H7 (cell line): ENCODE measurements at regions not wholly inside any gene's neighbourhood (a gene's known extent, or its start where the extent isn't known, plus 50 kb on each side); places are given as distances from the start of the nearest gene placed in this dataset.

Experiments used
- DNase-seq: peaks from one replicate; pipeline ENCODE4 v3.0.0; 2012
- H3K27me3 ChIP-seq: 2 replicates; pipeline ENCODE4 v1.6.0; 2011; ENCODE audit warnings: mild to moderate bottlenecking, low read length; ENCODE audit not compliant: control insufficient read depth, insufficient read depth
- H3K36me3 ChIP-seq: replicated peaks from 2 replicates; pipeline ENCODE4 v1.5.1; 2011; ENCODE audit warnings: low read length; ENCODE audit not compliant: control insufficient read depth, insufficient read depth
- H3K4me3 ChIP-seq: 2 replicates; pipeline ENCODE4 v1.5.1; 2011; ENCODE audit warnings: low read depth, mild to moderate bottlenecking, control low read depth, low read length, moderate library complexity; ENCODE audit not compliant: insufficient read depth

DNA sequence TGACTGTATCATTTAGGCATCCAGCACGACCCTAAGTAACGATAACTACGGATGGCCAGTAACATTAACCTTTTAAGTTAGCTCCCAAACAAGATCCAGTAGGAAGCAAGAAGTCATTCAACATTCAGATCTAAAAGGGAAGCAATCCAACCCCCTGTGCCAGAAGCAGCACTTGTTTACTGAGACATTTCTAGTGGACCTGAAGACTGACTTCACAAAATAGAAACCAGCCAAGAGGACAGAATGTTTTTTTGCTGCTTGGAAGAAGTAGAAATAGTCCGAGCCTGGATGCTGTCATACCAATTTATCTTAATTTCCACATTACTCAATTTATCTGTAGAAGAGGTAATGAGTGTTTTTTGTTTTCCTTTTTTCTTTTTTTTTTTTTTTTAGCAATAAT, 88.0 kb upstream of the CTTNBP2 start:
- no peak for DNase-seq
- Histone ChIP-seq H3K36me3 (no peaks in the 10 kb centered on the region), H3K27me3 (no peaks in the 10 kb centered on the region), H3K4me3 (no peak overlapping the region)

DNA sequence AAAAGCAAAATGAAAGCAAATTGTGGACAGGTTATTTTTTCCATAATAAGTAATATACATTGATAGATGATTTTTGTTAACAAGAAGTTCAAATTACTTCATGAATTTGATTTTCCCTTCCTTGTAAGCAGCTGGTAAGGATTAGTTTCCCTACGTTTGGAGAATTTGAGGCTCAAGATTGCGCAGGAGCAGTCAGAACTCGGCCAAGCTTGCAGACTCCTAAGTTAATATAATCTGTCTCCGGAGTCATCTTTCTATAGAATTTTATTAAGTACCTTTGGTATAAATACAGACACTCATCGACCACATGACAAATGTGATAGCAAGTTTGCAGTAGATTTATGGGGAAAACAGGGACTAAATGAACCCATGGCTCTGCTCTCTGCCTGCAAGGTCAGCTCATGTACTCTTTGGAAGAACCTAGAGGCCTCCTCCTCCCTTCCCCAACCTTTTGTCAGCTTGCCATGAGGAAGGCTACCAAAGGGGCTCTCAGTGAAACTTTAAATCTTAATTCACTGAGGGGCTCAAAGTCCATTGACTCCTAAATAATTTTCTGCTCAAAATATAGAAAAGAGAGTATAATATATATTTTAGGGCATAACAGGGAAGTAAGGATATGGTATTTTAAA, 89.2 kb upstream of the CTTNBP2 start:
- Histone ChIP-seq H3K36me3 (no peaks in the 10 kb centered on the region), H3K27me3 (no peaks in the 10 kb centered on the region), H3K4me3 (no peak overlapping the region)
- DNase-seq: peak; percentile 10

DNA sequence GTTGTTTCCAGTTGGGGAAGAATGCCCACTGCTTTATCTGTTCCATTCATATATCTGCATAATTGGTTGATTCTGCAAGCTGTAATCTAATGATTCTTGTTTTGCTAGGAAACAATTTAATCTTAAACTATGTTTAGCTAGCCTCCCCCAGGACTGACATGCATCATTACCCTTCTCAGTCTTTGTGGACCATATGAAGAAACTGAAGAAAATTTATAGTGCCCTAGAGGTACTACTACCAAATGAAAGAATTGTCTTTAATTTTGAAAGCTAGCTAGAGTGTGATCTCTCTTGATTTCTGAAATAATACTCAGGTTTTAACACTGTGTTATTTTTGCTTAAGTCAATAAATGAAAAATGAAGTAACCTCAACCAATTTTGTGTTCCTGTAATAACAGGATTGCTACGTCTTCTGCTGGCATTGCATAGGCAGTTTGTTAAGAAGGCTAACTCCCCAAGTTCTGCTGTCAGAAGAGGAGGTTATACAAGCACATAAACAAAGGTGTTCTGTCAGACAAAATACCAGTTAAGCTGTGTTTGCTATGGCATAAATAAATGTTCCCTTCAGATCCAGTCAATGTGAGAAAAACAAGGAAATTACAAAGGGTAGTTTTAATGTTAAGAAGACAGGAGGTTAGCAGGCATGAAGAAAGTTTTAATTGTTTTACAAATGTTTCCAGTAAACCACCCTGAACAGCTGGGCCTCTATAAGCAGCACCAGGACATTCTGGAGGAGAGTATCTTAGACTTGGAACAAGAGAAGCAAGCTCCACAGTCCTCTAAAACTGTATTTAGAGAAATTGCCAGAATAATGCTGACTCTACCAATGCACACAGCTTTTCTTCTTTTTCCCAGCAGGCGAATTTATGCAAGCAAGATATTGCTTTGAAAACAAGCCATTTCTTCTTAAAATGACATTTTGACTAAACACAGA, 90.3 kb upstream of the CTTNBP2 start:
- Histone ChIP-seq H3K36me3 (no peaks in the 10 kb centered on the region), H3K4me3 (no peak overlapping the region), H3K27me3 (no peaks in the 10 kb centered on the region)
- DNase-seq: peak; percentile 8

DNA sequence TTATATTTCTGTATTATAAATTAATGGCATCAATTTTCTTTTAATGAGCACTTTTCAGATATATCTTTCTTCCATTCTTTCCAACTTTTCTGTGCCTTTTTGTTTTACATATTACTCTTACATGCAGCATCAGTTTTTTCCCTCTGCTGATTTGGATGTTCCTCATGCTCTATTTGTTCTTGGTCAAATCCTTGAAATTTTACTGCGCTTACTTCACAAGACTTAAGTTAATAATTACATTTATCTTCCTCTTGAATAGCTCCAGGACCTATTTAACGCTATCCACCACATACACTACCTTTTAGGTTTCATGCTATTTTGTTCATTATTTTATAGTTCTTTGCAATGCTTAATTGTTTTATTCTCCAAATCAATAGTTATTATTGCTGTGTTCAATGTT, 97.6 kb upstream of the CTTNBP2 start:
- Histone ChIP-seq H3K4me3 (no peak overlapping the region), H3K36me3 (no peaks in the 10 kb centered on the region), H3K27me3 (no peaks in the 10 kb centered on the region)
- no peak for DNase-seq

DNA sequence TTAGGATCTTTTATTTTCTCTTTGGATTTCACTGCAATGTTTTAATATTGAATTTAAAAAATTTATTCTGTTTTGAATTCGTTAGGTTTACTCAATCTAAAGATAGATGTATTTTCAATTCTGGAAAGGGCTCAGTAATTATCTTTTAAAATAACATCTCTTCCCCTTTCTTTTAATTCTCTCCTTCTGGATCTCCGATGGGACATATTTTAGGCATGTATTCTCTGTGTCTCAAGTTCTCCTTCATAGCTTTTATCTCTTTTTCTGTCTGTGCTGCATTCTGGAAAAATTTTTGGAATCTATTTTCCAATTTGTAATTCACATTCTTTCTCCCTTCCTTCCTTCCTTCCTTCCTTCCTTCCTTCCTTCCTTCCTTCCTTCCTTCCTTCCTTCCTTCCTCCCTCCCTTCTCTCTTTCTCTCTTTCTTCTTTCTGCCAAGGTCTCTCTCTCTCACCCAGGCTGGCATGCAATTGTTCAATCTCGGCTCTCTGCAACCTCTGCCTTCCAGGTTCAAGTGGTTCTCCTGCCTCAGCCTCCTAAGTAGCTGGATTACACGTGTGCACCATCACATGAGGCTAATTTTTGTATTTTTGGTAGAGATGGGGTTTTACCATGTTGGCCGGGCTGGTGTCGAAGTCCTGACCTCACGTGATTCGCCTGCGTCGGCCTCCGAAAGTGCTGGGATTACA, 98.5 kb upstream of the CTTNBP2 start:
- Histone ChIP-seq H3K36me3 (no peaks in the 10 kb centered on the region), H3K4me3 (no peak overlapping the region), H3K27me3 (no peaks in the 10 kb centered on the region)

DNA sequence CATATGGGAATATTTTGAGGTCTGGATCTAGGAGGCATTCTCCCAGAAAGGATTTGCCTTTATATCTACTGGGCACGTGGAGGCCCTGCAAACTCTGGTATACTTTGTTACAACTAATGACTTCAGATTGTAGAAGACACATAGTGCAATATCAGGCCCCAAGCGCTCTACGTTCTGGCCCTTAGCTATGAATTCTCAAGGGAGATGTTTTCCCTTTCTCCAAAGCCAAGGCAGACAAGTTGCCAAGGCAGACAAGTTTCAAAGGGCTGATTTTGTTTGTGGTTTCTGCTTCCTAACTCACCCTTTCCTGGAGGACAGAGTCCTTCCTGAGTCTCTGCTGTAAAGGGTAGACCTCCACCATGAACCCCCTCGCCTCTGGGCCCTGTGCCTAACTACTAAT, 99.4 kb upstream of the CTTNBP2 start:
- no peak for DNase-seq
- Histone ChIP-seq H3K4me3 (no peak overlapping the region), H3K27me3 (no peaks in the 10 kb centered on the region), H3K36me3 (no peaks in the 10 kb centered on the region)

More for the DNA sequence above, 98.5 kb upstream of the CTTNBP2 start:
- DNase-seq: no peak

DNA sequence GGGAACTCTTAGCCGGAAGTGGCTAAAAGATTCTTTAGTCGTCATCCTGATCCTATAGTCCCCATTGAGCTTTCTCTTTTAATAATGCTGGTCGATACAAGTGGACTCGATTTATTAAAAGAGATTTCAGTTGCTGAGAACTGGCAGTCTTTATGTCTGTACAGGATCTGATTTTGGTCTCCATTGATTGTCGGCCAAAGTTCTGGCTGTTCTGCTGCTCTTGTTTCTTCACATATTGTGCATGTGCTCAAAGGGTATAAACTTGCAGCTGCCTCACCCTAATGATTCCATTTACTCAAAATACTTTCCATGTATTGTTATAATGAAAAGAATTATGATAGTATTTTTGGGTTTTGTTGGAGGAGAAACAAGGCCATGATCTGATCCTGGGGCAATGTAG, 100.7 kb upstream of the CTTNBP2 start:
- H3K4me3 ChIP-seq: no peak overlapping the region

DNA sequence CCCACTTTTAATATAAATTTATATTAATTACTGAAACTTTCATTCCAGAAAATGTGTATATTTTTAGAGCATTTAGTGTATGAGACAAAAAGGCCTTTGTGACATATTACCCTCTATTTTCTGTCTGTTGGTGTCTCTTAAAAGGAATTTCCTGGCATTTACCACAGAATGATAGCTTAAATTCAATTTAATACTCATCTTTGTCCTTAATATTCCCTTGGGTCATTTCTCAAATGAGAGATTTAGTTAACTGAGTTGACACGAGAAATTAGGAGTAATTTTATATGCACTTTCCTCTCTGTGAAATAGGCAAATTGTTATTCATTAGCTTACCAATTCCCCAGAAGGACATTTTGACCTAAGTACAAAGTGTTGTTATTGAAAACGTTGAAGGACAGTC, 101.7 kb upstream of the CTTNBP2 start:
- Histone ChIP-seq H3K4me3 (no peak overlapping the region), H3K36me3 (no peaks in the 10 kb centered on the region), H3K27me3 (no peaks in the 10 kb centered on the region)
- no peak for DNase-seq

More for the DNA sequence above, 100.7 kb upstream of the CTTNBP2 start:
- no peak for DNase-seq
- Histone ChIP-seq H3K36me3 (no peaks in the 10 kb centered on the region), H3K27me3 (no peaks in the 10 kb centered on the region)

DNA sequence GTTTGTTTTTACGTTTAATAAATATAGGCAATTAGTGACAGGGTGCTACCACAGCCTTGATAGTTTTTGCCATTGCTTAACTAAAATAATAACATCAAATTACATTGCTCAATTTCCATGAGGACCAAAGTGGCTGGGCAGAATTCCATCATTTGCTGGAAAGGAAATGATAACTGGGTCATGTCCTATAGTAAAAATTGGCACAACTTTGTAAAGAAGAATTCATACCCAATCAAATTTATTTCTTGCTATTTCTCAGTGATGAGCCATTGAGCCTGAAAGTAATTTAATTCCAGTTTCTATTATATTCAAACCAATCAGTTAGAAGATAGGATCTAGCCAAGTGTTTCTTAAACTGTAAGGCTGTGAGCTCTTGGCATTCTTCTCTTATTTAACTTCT, 102.2 kb upstream of the CTTNBP2 start:
- no peaks in the 10 kb centered on the region for H3K36me3 ChIP-seq
- DNase-seq: no peak
- H3K27me3 ChIP-seq: no peaks in the 10 kb centered on the region
- no peak overlapping the region for H3K4me3 ChIP-seq

DNA sequence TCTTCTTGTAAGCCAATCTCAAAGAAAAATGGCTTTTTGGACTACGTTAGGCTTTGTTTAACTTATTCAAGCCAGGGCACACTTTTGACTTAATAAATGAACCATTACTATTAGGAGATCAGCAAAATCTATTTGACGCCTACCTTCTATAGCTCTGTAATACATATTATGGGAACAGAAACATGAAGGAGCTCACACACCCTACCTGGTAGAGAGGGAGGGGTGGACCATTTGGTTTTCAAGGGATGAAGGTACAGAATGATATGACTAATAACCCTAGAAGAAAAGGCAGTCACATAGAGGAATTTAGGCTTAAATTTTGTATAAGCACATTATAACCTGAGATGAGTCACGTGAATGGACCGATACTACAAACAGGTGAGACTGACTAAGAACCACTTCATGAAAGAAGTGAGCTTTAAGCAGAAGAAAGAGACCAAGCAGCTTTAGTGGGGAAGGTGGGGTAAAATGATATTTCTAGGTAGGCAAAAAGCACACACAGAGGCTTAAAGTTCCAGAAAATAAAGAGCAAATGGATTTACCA, 106.8 kb upstream of the CTTNBP2 start:
- no peak overlapping the region for H3K4me3 ChIP-seq
- no peaks in the 10 kb centered on the region for H3K36me3 ChIP-seq
- DNase-seq: no peak
- no peaks in the 10 kb centered on the region for H3K27me3 ChIP-seq

DNA sequence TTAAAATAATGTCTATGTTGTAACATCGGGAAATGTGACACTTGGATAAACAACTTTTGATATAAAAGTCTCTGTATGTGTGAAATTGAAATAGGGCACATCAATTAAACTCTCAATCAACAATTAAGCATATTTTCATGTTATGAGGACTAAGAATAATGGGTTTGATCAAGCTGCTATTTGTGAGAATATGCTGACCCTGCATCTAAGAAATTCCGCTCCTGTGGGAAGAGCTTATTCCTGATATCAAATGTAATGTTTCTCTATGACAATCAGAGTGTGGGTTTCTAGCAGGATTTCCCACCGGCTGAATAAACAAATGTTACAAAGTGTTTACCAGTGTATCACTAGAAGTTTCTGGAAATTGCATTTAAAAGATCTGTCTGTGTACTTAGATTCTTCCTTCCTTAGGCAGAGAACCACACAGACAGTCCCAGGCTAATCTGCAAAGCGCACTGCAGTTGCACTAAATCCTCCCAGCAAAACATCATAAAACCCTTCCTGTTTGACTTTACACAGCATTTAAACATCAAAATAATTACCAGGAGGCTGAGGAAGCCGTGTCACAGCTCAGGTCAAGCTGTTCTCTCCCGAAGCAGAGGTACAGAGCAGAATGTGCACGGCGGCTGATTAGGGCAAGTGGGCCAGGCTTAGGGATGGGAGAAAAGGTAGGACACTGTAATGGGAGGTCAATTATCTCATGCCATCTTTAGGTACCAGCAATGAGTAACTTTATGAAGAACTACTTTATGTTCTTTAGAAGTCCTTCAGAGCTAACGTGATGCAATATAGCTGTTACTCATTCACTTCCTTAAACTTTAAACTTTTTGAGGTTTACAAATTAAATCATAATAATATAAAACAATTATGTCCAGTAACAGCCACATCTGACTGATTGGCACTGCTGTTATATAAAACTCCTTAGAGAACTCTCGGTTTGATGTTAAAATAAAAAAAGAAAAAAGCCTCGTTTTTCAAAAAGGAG, 109.1 kb upstream of the CTTNBP2 start:
- Histone ChIP-seq H3K4me3 (no peak overlapping the region), H3K36me3 (no peaks in the 10 kb centered on the region), H3K27me3 (no peaks in the 10 kb centered on the region)
- DNase-seq: no peak

DNA sequence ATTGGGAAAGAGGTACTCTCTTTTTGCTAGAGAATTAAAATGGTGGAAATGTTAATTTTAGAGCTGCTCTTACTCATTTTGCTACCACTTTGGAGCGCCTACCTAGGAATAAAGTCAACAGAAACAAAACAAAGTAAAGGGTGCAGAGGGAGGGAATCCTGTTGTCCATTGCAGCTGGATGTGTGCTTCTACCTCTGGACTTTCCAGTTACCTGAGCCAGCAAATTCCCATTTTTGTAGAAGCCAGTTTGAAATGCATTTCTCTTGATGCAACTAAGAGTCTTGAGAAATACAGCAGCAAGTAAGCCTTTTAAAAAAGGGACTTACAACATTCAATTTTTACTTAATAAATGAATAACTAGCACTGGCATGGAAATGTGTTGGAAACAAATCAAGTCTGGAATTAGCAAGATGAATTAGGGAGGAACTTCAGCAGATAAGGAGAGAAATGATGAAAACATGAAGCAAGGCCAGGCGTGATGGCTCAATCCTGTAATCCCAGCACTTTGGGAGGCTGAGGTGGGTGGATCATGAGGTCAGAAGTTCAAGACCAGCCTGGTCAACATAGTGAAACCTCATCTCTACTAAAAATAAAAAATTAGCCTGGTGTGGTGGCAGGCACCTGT, 113.5 kb upstream of the CTTNBP2 start:
- DNase-seq: no peak
- Histone ChIP-seq H3K4me3 (no peak overlapping the region), H3K36me3 (no peaks in the 10 kb centered on the region), H3K27me3 (no peaks in the 10 kb centered on the region)

DNA sequence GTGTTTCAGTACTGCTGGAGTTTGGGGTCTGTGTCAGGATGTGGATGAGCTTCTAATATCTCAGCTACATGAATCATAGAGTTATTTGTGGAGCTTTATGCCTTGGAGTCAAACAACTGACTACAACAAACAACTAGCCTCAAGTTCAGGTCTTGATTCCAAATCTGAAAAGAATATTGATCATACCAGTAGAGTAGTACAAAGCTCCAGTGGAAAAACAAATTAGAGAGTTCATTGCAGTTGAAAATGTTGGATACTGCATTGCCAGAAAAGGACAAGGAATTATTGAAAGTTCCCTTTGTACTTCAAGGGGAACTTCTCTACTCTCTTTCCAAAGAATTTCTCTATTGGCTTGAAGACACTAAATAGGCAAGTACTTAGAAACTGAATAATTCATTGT, 117.6 kb upstream of the CTTNBP2 start:
- no peak for DNase-seq
- H3K27me3 ChIP-seq: no peaks in the 10 kb centered on the region
- H3K36me3 ChIP-seq: no peaks in the 10 kb centered on the region
- H3K4me3 ChIP-seq: no peak overlapping the region
